Keratinocyte (primary cell): ENCODE measurements at regions not wholly inside any gene's neighbourhood (a gene's known extent, or its start where the extent isn't known, plus 50 kb on each side); places are given as distances from the start of the nearest gene placed in this dataset.

Experiments used
- DNase-seq: peaks from one replicate; pipeline ENCODE4 v3.0.0-alpha.2; 2011; ENCODE audit warnings: low read depth, missing footprints, low spot score
- FAIRE-seq: peaks from 2 replicates; lab custom pipeline; 2011; peaks lifted over from hg19 to GRCh38; lab: Jason Lieb, UNC
- H2AFZ ChIP-seq: 2 replicates; pipeline ENCODE4 v1.6.0; 2012; ENCODE audit warnings: low read length, control low read depth, inconsistent platforms; ENCODE audit not compliant: control insufficient read depth
- H3K27ac ChIP-seq: 2 replicates; pipeline ENCODE4 v1.5.1; 2011; ENCODE audit warnings: low read length; ENCODE audit not compliant: control insufficient read depth, insufficient read depth
- H3K27me3 ChIP-seq: 3 replicates; pipeline ENCODE4 v1.6.0; 2011; ENCODE audit warnings: low read length; ENCODE audit not compliant: control insufficient read depth, insufficient read depth; ENCODE audit errors: extremely low read depth
- H3K36me3 ChIP-seq, 2 experiments: 2 replicates in 1 of 2; 3 replicates in 1 of 2; pipeline ENCODE4 v1.5.1; 2011; ENCODE audit warnings: low read length in 2 of 2, mild to moderate bottlenecking in 1 of 2; ENCODE audit not compliant: control insufficient read depth in 2 of 2, insufficient read depth in 2 of 2; ENCODE audit errors: extremely low read depth in 1 of 2
- H3K4me1 ChIP-seq: 3 replicates; pipeline ENCODE4 v1.5.1; 2011; ENCODE audit warnings: low read length; ENCODE audit not compliant: control insufficient read depth, insufficient read depth; ENCODE audit errors: extremely low read depth
- H3K4me2 ChIP-seq: 3 replicates; pipeline ENCODE4 v1.6.0; 2011; ENCODE audit warnings: low read depth, low read length; ENCODE audit not compliant: control insufficient read depth, insufficient read depth; ENCODE audit errors: extremely low read depth
- H3K4me3 ChIP-seq, 3 experiments: fragments of 200-600 bp in 1 of 3; sonication (generic) in 1 of 3; 2 replicates in 2 of 3; 3 replicates in 1 of 3; pipeline ENCODE4 v1.5.1; 2011 to 2016; ENCODE audit warnings: low read length in 3 of 3, mild to moderate bottlenecking in 3 of 3, control low read depth in 2 of 3, inconsistent platforms in 1 of 3, low read depth in 1 of 3, mixed read lengths in 1 of 3, mixed run types in 1 of 3, moderate library complexity in 1 of 3; ENCODE audit not compliant: control insufficient read depth in 2 of 3, insufficient read depth in 2 of 3; ENCODE audit errors: extremely low read depth in 1 of 3
- H3K79me2 ChIP-seq: 2 replicates; pipeline ENCODE4 v1.6.0; 2012; ENCODE audit warnings: low read length; ENCODE audit not compliant: control insufficient read depth, insufficient read depth
- H3K9ac ChIP-seq: 3 replicates; pipeline ENCODE4 v1.6.0; 2011; ENCODE audit warnings: low read length; ENCODE audit not compliant: control insufficient read depth, insufficient read depth; ENCODE audit errors: extremely low read depth
- H3K9me1 ChIP-seq: 3 replicates; pipeline ENCODE4 v1.6.0; 2011; ENCODE audit warnings: low read length; ENCODE audit not compliant: control insufficient read depth, insufficient read depth; ENCODE audit errors: extremely low read depth
- H3K9me3 ChIP-seq: 2 replicates; pipeline ENCODE4 v1.5.1; 2012; ENCODE audit warnings: low read depth, low read length; ENCODE audit not compliant: control insufficient read depth
- H4K20me1 ChIP-seq: 3 replicates; pipeline ENCODE4 v1.6.0; 2011; ENCODE audit warnings: low read length; ENCODE audit not compliant: control insufficient read depth, insufficient read depth; ENCODE audit errors: extremely low read depth
- EZH2 ChIP-seq: IDR thresholded peaks from one replicate; pipeline ENCODE4 v1.6.1; 2012; ENCODE audit warnings: inconsistent platforms, mild to moderate bottlenecking, low read length, moderate library complexity
- dilution Hi-C: fragments of 300-500 bp; cut with MboI; formaldehyde crosslinking; loops from one replicate; pipeline ENCODE4 v1.7.0; 2020; ENCODE audit warnings: low sequenced_read_pairs; ENCODE audit not compliant: extremely low pct_ligation_motif_present
- TF ChIP-seq, protein P1 (sequence below), 3 experiments: IDR thresholded peaks in 1 of 3; conservative IDR thresholded peaks in 1 of 3; optimal IDR thresholded peaks in 1 of 3; 2 replicates in 2 of 3; 3 replicates in 1 of 3; pipeline versions ENCODE3 to v1.5.1; 2011; ENCODE audit warnings: low read length in 3 of 3, mild to moderate bottlenecking in 3 of 3, moderate library complexity in 2 of 3, control low read depth in 1 of 3, inconsistent platforms in 1 of 3; ENCODE audit not compliant: insufficient read depth in 2 of 3; ENCODE audit errors: extremely low read depth in 1 of 3

GRCh38 chr5:2586016-2586715 lies 165.3 kb downstream of the IRX2 start:
- TF ChIP-seq, protein P1, sequence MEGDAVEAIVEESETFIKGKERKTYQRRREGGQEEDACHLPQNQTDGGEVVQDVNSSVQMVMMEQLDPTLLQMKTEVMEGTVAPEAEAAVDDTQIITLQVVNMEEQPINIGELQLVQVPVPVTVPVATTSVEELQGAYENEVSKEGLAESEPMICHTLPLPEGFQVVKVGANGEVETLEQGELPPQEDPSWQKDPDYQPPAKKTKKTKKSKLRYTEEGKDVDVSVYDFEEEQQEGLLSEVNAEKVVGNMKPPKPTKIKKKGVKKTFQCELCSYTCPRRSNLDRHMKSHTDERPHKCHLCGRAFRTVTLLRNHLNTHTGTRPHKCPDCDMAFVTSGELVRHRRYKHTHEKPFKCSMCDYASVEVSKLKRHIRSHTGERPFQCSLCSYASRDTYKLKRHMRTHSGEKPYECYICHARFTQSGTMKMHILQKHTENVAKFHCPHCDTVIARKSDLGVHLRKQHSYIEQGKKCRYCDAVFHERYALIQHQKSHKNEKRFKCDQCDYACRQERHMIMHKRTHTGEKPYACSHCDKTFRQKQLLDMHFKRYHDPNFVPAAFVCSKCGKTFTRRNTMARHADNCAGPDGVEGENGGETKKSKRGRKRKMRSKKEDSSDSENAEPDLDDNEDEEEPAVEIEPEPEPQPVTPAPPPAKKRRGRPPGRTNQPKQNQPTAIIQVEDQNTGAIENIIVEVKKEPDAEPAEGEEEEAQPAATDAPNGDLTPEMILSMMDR (optimal IDR thresholded peaks at IDR 0.05 in 1 of 3, IDR thresholded peaks at IDR 0.05 in 1 of 3, conservative IDR thresholded peaks at IDR 0.05 in 1 of 3; ENCODE audit: extremely low read depth in 1 of 3, insufficient read depth in 2 of 3, low read length in 3 of 3), result no peak
- no peak for TF ChIP-seq EZH2
- Histone ChIP-seq H3K27ac (no peak overlapping the region), H3K4me2 (no peak overlapping the region), H3K4me1 (no peaks in the 10 kb centered on the region), H3K27me3 (peaks cover 5% of the 10 kb centered on the region), H3K9me1 (no peaks in the 10 kb centered on the region), H3K4me3 (no peak overlapping the region), H4K20me1 (no peaks in the 10 kb centered on the region), H3K9me3 (peaks cover 2% of the 10 kb centered on the region), H3K9ac (no peak overlapping the region), H3K36me3 (no peaks in the 10 kb centered on the region), H3K79me2 (no peaks in the 10 kb centered on the region), H2AFZ (no peak overlapping the region)
- FAIRE-seq, result no peak
- DNase-seq, result no peak
- dilution Hi-C loops, result no loop called here

DNA sequence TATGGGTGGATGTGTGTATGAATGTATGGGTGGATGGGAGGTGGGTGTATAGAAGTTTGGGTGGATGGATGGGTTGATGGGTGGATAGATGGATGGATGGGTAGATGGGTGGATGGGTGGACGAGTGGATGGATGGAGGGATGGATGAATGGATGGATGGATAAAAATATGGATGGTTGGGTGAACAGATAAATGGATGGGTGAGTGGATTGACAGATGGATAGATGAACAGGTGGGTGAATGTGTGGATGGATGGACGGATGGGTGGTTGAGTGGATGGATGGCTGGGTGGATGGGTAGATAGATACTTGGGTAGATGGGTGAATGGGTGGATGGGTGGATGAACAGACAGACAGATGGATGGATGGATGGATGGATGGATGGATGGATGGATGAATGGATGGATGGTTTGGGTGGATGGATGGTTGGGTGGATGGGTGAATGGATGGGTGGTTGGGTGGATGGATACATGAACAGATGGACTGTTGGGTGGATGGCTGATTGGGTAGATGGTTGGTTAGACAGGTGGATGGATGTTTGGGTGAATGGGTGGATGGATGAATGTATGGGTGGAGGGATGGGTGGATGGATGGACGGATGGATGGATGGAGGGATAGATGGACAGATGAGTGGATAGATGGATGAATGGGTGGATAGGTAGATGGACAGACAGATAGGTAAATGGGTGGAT lies 166.8 kb downstream of the IRX2 start:
- TF ChIP-seq, protein P1 (optimal IDR thresholded peaks at IDR 0.05 in 1 of 3, IDR thresholded peaks at IDR 0.05 in 1 of 3, conservative IDR thresholded peaks at IDR 0.05 in 1 of 3; ENCODE audit: extremely low read depth in 1 of 3, insufficient read depth in 2 of 3, low read length in 3 of 3), result no peak
- no peak for TF ChIP-seq EZH2
- H3K9me3 ChIP-seq, result peaks cover 2% of the 10 kb centered on the region
- FAIRE-seq (no peak), DNase-seq (no peak)
- no peaks in the 10 kb centered on the region for H3K4me1 ChIP-seq
- no peak overlapping the region for H3K4me2 ChIP-seq
- H2AFZ ChIP-seq, result no peak overlapping the region
- H3K27me3 ChIP-seq, result peaks cover 5% of the 10 kb centered on the region
- no peak overlapping the region for H3K4me3 ChIP-seq
- H3K9me1 ChIP-seq, result no peaks in the 10 kb centered on the region
- no peak overlapping the region for H3K9ac ChIP-seq
- dilution Hi-C loops, result no loop called here
- H3K36me3 ChIP-seq, result no peaks in the 10 kb centered on the region
- H3K27ac ChIP-seq, result no peak overlapping the region
- no peaks in the 10 kb centered on the region for H3K79me2 ChIP-seq
- no peaks in the 10 kb centered on the region for H4K20me1 ChIP-seq
